Activated CD4-positive, alpha-beta T cell treated with anti-CD3 and anti-CD28 coated beads for 24 hours (primary cell): ENCODE measurements at regions not wholly inside any gene's neighbourhood (a gene's known extent, or its start where the extent isn't known, plus 50 kb on each side); places are given as distances from the start of the nearest gene placed in this dataset.
A peak's percentile ranks its signal among the peaks of the same experiment; 100 is the strongest.

Source experiments
- DNase-seq, 2 donors: peaks; one replicate each; pipeline ENCODE4 v3.0.0-alpha.2; 2020; ENCODE audit warnings: low read depth in 2 of 2

GRCh38 chr5:142433526-142434321, 108.9 kb upstream of the SPRY4 start:
- DNase-seq: no peak

GRCh38 chr5:142432961-142433360, 108.1 kb upstream of the SPRY4 start:
- peak; percentile 6 to 10 for DNase-seq

GRCh38 chr5:142432369-142432863, 107.6 kb upstream of the SPRY4 start:
- peak in 1 of 2 donors; percentile 8 for DNase-seq

GRCh38 chr5:142428773-142429473, 104.1 kb upstream of the SPRY4 start:
- no peak for DNase-seq

GRCh38 chr5:142428036-142428772, 103.4 kb upstream of the SPRY4 start:
- no peak for DNase-seq

- no peak for DNase-seq
These were observed 102.7 kb upstream of the SPRY4 start for GRCh38 chr5:142427529-142427928.

GRCh38 chr5:142427015-142427364, 102.2 kb upstream of the SPRY4 start:
- DNase-seq: no peak

GRCh38 chr5:142426129-142427014, 101.6 kb upstream of the SPRY4 start:
- no peak for DNase-seq

- DNase-seq: no peak
These were observed 100.7 kb upstream of the SPRY4 start for GRCh38 chr5:142425286-142426065.

GRCh38 chr5:142422429-142422828, 97.6 kb upstream of the SPRY4 start:
- DNase-seq: no peak

- DNase-seq: no peak
These were observed 97.0 kb upstream of the SPRY4 start for GRCh38 chr5:142421621-142422397.

- no peak for DNase-seq
These were observed 96.4 kb upstream of the SPRY4 start for GRCh38 chr5:142421228-142421617.

GRCh38 chr5:142420561-142421227, 95.9 kb upstream of the SPRY4 start:
- DNase-seq: no peak

- DNase-seq: no peak
These were observed 87.8 kb upstream of the SPRY4 start for GRCh38 chr5:142412581-142412980.

GRCh38 chr5:142411656-142412425, 87.0 kb upstream of the SPRY4 start:
- no peak for DNase-seq

- DNase-seq: no peak
These were observed 86.3 kb upstream of the SPRY4 start for GRCh38 chr5:142411103-142411502.

- DNase-seq: no peak
These were observed 84.2 kb upstream of the SPRY4 start for GRCh38 chr5:142408981-142409481.

- no peak for DNase-seq
These were observed 83.7 kb upstream of the SPRY4 start for GRCh38 chr5:142408536-142408935.
